Hepatocyte (in vitro differentiated cells): ENCODE measurements at regions not wholly inside any gene's neighbourhood (a gene's known extent, or its start where the extent isn't known, plus 50 kb on each side); places are given as distances from the start of the nearest gene placed in this dataset.

Source experiments
- DNase-seq: peaks from one replicate; pipeline ENCODE4 v3.0.0-alpha.2; 2016; ENCODE audit warnings: low spot score
- H2AFZ ChIP-seq: fragments of 200-600 bp; sonication (generic); 2 replicates; pipeline ENCODE4 v1.6.0; 2016; ENCODE audit warnings: antibody characterized with exemption, mild to moderate bottlenecking
- H3K27ac ChIP-seq: fragments of 200-600 bp; sonication (generic); 2 replicates; pipeline ENCODE4 v1.5.1; 2016; ENCODE audit warnings: mild to moderate bottlenecking
- H3K27me3 ChIP-seq: fragments of 200-600 bp; sonication (generic); 2 replicates; pipeline ENCODE4 v1.6.1; 2016
- H3K36me3 ChIP-seq: fragments of 200-600 bp; sonication (generic); replicated peaks from 2 replicates; pipeline ENCODE4 v1.5.1; 2016; ENCODE audit warnings: low read depth; ENCODE audit not compliant: insufficient read depth
- H3K4me1 ChIP-seq: fragments of 200-600 bp; sonication (generic); 2 replicates; pipeline ENCODE4 v1.5.1; 2016; ENCODE audit warnings: mild to moderate bottlenecking, moderate library complexity; ENCODE audit not compliant: insufficient read depth
- H3K4me2 ChIP-seq: fragments of 200-600 bp; sonication (generic); 2 replicates; pipeline ENCODE4 v1.6.0; 2016
- H3K4me3 ChIP-seq: fragments of 200-600 bp; sonication (generic); 2 replicates; pipeline ENCODE4 v1.5.1; 2016; ENCODE audit warnings: mild to moderate bottlenecking
- H3K79me2 ChIP-seq: fragments of 200-600 bp; sonication (generic); 2 replicates; pipeline ENCODE4 v1.6.0; 2017; ENCODE audit warnings: mild to moderate bottlenecking
- H3K9me2 ChIP-seq: fragments of 200-600 bp; sonication (generic); replicated peaks from 2 replicates; pipeline ENCODE4 v1.6.0; 2017; ENCODE audit warnings: mild to moderate bottlenecking; ENCODE audit not compliant: insufficient read depth
- H3K9me3 ChIP-seq: fragments of 200-600 bp; sonication (generic); 2 replicates; pipeline ENCODE4 v1.5.1; 2016; ENCODE audit warnings: low read depth, mild to moderate bottlenecking
- H4K20me1 ChIP-seq: fragments of 200-600 bp; sonication (generic); 2 replicates; pipeline ENCODE4 v1.6.0; 2016; ENCODE audit warnings: mild to moderate bottlenecking; ENCODE audit not compliant: insufficient read depth, poor library complexity, severe bottlenecking
- CTCF ChIP-seq: fragments of 200-600 bp; sonication (generic); IDR thresholded peaks from 2 replicates; pipeline ENCODE4 v1.5.1; 2016; ENCODE audit warnings: antibody characterized with exemption, mild to moderate bottlenecking; ENCODE audit not compliant: poor library complexity
- EZH2 ChIP-seq: fragments of 200-600 bp; sonication (generic); IDR thresholded peaks from 2 replicates; pipeline ENCODE4 v1.6.1; 2016; ENCODE audit warnings: antibody characterized with exemption, mild to moderate bottlenecking, borderline replicate concordance
- EZH2phosphoT487 ChIP-seq: fragments of 200-600 bp; sonication (generic); IDR thresholded peaks from one replicate; pipeline ENCODE4 v1.6.1; 2018; ENCODE audit warnings: antibody characterized with exemption, mild to moderate bottlenecking, low read depth, moderate library complexity; ENCODE audit not compliant: unreplicated experiment, severe bottlenecking
- WGBS: methylation state at CpG from one replicate; pipeline ENCODE4 v1.1.6; 2016; ENCODE audit warnings: low lambda C conversion rate; ENCODE audit errors: missing lambda C conversion rate; 5-methylcytosine and 5-hydroxymethylcytosine counted together

DNA sequence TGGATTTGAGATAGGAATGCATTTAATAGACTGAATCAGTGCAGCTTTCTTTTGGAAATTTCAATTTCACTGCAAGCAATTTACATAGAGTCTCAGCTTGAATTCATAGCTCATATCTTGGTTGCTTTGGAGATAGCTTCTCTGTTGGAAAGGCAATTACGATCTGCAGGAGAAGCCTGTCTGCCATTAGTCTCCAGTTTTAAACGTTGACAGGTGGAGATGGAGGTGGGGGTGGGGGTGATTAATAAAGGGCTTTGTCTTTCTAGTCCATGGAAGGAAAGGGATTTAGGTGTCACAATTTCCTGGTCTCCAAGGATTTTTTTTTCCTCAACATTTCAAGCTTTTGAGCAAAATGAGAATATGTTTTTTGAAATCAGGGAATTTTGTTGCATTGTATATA is 184.7 kb downstream of the CARTPT start:
- Histone ChIP-seq H3K79me2 (no peaks in the 10 kb centered on the region), H3K36me3 (no peaks in the 10 kb centered on the region), H3K4me3 (no peak overlapping the region), H2AFZ (no peak overlapping the region), H3K27me3 (no peaks in the 10 kb centered on the region), H4K20me1 (no peaks in the 10 kb centered on the region), H3K9me2 (no peaks in the 10 kb centered on the region), H3K27ac (no peak overlapping the region), H3K9me3 (no peaks in the 10 kb centered on the region), H3K4me2 (no peak overlapping the region), H3K4me1 (peaks cover 29% of the 10 kb centered on the region)
- DNase-seq = no peak
- 41% methylated on average over 2 of the region's 2 CpGs for WGBS
- TF ChIP-seq CTCF (no peak), EZH2phosphoT487 (no peak), EZH2 (no peak)

DNA sequence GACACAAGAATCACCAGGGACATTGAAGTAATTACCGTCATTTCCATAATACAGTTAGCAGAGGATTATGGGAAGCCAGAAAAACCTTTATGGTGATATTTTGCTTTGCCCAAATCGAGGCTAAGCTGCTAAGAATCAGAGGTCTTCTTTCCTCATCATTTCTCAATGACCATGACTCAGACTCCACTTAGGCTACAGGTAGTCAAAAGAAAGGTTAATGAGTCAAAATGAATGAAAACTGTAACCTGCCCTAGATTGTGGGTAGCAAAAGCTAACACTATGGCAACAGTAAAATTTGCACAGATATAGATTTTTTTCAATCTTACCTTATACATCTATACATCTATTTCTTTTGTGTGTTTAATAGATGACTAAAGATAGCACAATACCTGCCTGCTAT is 185.8 kb downstream of the CARTPT start:
- Histone ChIP-seq H3K27me3 (no peaks in the 10 kb centered on the region), H3K4me2 (no peak overlapping the region), H3K4me3 (no peak overlapping the region), H3K4me1 (peaks cover 26% of the 10 kb centered on the region), H3K9me2 (no peaks in the 10 kb centered on the region), H3K79me2 (no peaks in the 10 kb centered on the region), H2AFZ (no peak overlapping the region), H3K9me3 (no peaks in the 10 kb centered on the region), H3K36me3 (no peaks in the 10 kb centered on the region), H3K27ac (no peak overlapping the region), H4K20me1 (no peaks in the 10 kb centered on the region)
- no peak for TF ChIP-seq CTCF
- 85% methylated on average over 2 of the region's 2 CpGs for WGBS
- no peak for DNase-seq

GRCh38 chr5:71905834-71906711 is 187.0 kb downstream of the CARTPT start:
- 77% methylated on average over 1 of the region's 1 CpG for WGBS
- no peaks in the 10 kb centered on the region for H3K27me3 ChIP-seq
- H3K9me3 ChIP-seq = no peaks in the 10 kb centered on the region
- peaks cover 26% of the 10 kb centered on the region for H3K4me1 ChIP-seq
- no peaks in the 10 kb centered on the region for H3K9me2 ChIP-seq
- no peak overlapping the region for H2AFZ ChIP-seq
- no peak overlapping the region for H3K4me3 ChIP-seq
- DNase-seq = no peak
- no peaks in the 10 kb centered on the region for H4K20me1 ChIP-seq
- no peaks in the 10 kb centered on the region for H3K79me2 ChIP-seq
- H3K4me2 ChIP-seq = peak overlapping the region; percentile 9
- peak overlapping the region; percentile 80 for H3K27ac ChIP-seq
- H3K36me3 ChIP-seq = no peaks in the 10 kb centered on the region
- TF ChIP-seq EZH2 = no peak
- no peak for TF ChIP-seq CTCF
- TF ChIP-seq EZH2phosphoT487 = no peak
